Panc1 (cell line): ENCODE measurements at regions not wholly inside any gene's neighbourhood (a gene's known extent, or its start where the extent isn't known, plus 50 kb on each side); places are given as distances from the start of the nearest gene placed in this dataset.

Experiments used
- ATAC-seq: fragments of 200-7000 bp; cut with Tn5 transposase; 2 replicates; pipeline ENCODE4 v1.9.1; 2020; ENCODE audit warnings: mild to moderate bottlenecking, moderate library complexity
- BruUV-seq: library from RNA; stranded (reverse); fragments of 400-500 nt; replicated peaks from 2 replicates; lab custom pipeline; 2021; lab: Mats Ljungman, UMichigan
- CTCF ChIA-PET: fragments of 300-600 bp; sonication (Branson Sonifier 250); formaldehyde crosslinking; loops from one replicate; lab custom pipeline; 2022; ENCODE audit warnings: antibody characterized with exemption; lab: Charles Lee
- POLR2A ChIA-PET: fragments of 300-600 bp; sonication (Branson Sonifier 250); formaldehyde crosslinking; loops from one replicate; lab custom pipeline; 2022; ENCODE audit warnings: antibody characterized with exemption; lab: Charles Lee
- DNase-seq: peaks from one replicate; pipeline ENCODE4 v3.0.0-alpha.2; 2010; ENCODE audit warnings: low read depth, low spot score
- H3K27ac ChIP-seq: 2 replicates; pipeline ENCODE4 v1.5.1; 2011; ENCODE audit warnings: mild to moderate bottlenecking, low read length, inconsistent platforms
- H3K27me3 ChIP-seq: fragments of 200-500 bp; sonication (Bioruptor generic); 2 replicates; pipeline ENCODE4 v1.6.0; 2014; ENCODE audit warnings: low read length, inconsistent platforms; ENCODE audit not compliant: control insufficient read depth, insufficient read depth
- H3K36me3 ChIP-seq: fragments of 200-500 bp; sonication (Bioruptor generic); 2 replicates; pipeline ENCODE4 v1.5.1; 2014; ENCODE audit warnings: inconsistent platforms, mild to moderate bottlenecking, low read length, moderate library complexity; ENCODE audit not compliant: control insufficient read depth, insufficient read depth
- H3K4me1 ChIP-seq: 2 replicates; pipeline ENCODE4 v1.5.1; 2011; ENCODE audit warnings: inconsistent platforms, mild to moderate bottlenecking, low read length, moderate library complexity; ENCODE audit not compliant: control insufficient read depth, insufficient read depth
- H3K4me3 ChIP-seq, 2 experiments: 2 replicates each; pipeline ENCODE4 v1.5.1; 2011 to 2012; ENCODE audit warnings: low read depth in 2 of 2, low read length in 2 of 2, mild to moderate bottlenecking in 2 of 2, inconsistent platforms in 1 of 2, moderate library complexity in 1 of 2
- H3K9me3 ChIP-seq: fragments of 200-500 bp; sonication (Bioruptor generic); 2 replicates; pipeline ENCODE4 v1.5.1; 2014; ENCODE audit warnings: low read depth, mild to moderate bottlenecking, inconsistent platforms, low read length, moderate library complexity; ENCODE audit not compliant: control insufficient read depth, insufficient read depth
- POLR2AphosphoS5 ChIP-seq: IDR thresholded peaks from 2 replicates; pipeline ENCODE4 v1.6.1; 2012; ENCODE audit warnings: mild to moderate bottlenecking, low read depth, low read length, moderate library complexity
- REST ChIP-seq, 2 experiments: IDR thresholded peaks; 2 replicates each; pipeline ENCODE4 v1.6.1; 2011 to 2012; ENCODE audit warnings: low read depth in 2 of 2, control low read depth in 1 of 2, low read length in 1 of 2, mild to moderate bottlenecking in 1 of 2, moderate library complexity in 1 of 2; ENCODE audit not compliant: insufficient read depth in 1 of 2
- SIN3A ChIP-seq: IDR thresholded peaks from 2 replicates; pipeline ENCODE4 v1.6.1; 2012; ENCODE audit warnings: low read depth, mild to moderate bottlenecking, low read length, moderate library complexity, borderline replicate concordance; ENCODE audit not compliant: insufficient read depth
- TCF7L2 ChIP-seq: IDR thresholded peaks from 2 replicates; pipeline ENCODE4 v1.6.1; 2011; ENCODE audit warnings: mild to moderate bottlenecking, low read depth, low read length, inconsistent platforms
- in situ Hi-C: cut with HindIII; loops from 2 replicates; pipeline ENCODE4 v1.10.0; 2016; ENCODE audit warnings: low sequenced_read_pairs, low pct_unique_long_range_greater_than_20kb
- intact Hi-C: fragments of 100-400 bp; cut with micrococcal nuclease; formaldehyde crosslinking; loops from one replicate; pipeline ENCODE4 v1.10.0; 2022; ENCODE audit not compliant: unreplicated experiment
- TF ChIP-seq, protein P1 (sequence below): fragments of 450-650 bp; IDR thresholded peaks from 2 replicates; pipeline ENCODE4 v1.5.1; 2017; ENCODE audit warnings: mild to moderate bottlenecking

- H3K4me1 ChIP-seq: no peaks in the 10 kb centered on the region
- ATAC-seq (no peak), DNase-seq (no peak)
- H3K27me3 ChIP-seq: no peaks in the 10 kb centered on the region
- intact Hi-C loops (no loop called here), in situ Hi-C loops (no loop called here)
- H3K4me3 ChIP-seq: no peak overlapping the region
- H3K27ac ChIP-seq: no peak overlapping the region
- no TSS peak for BruUV-seq
- H3K9me3 ChIP-seq: no peaks in the 10 kb centered on the region
- no peaks in the 10 kb centered on the region for H3K36me3 ChIP-seq
- no peak for TF ChIP-seq POLR2AphosphoS5
- TF ChIP-seq, protein P1, sequence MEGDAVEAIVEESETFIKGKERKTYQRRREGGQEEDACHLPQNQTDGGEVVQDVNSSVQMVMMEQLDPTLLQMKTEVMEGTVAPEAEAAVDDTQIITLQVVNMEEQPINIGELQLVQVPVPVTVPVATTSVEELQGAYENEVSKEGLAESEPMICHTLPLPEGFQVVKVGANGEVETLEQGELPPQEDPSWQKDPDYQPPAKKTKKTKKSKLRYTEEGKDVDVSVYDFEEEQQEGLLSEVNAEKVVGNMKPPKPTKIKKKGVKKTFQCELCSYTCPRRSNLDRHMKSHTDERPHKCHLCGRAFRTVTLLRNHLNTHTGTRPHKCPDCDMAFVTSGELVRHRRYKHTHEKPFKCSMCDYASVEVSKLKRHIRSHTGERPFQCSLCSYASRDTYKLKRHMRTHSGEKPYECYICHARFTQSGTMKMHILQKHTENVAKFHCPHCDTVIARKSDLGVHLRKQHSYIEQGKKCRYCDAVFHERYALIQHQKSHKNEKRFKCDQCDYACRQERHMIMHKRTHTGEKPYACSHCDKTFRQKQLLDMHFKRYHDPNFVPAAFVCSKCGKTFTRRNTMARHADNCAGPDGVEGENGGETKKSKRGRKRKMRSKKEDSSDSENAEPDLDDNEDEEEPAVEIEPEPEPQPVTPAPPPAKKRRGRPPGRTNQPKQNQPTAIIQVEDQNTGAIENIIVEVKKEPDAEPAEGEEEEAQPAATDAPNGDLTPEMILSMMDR: no peak
- no peak for TF ChIP-seq TCF7L2
- TF ChIP-seq SIN3A: no peak
- TF ChIP-seq REST (IDR thresholded peaks at IDR 0.05; ENCODE audit: insufficient read depth in 1 of 2, low read depth in 2 of 2, low read length in 1 of 2): no peak
- POLR2A ChIA-PET: no interaction called here
- CTCF ChIA-PET: no interaction called here
Observed at GRCh38 chr3:110074095-110074494, 736.7 kb upstream of the DPPA4 start.

- in situ Hi-C loops (no loop called here), intact Hi-C loops (no loop called here)
- TF ChIP-seq REST (IDR thresholded peaks at IDR 0.05; ENCODE audit: insufficient read depth in 1 of 2, low read depth in 2 of 2, low read length in 1 of 2) (no peak), POLR2AphosphoS5 (no peak), SIN3A (no peak), TCF7L2 (no peak)
- TF ChIP-seq, protein P1: no peak
- Histone ChIP-seq H3K36me3 (no peaks in the 10 kb centered on the region), H3K4me3 (no peak overlapping the region), H3K9me3 (no peaks in the 10 kb centered on the region), H3K27me3 (no peaks in the 10 kb centered on the region), H3K27ac (no peak overlapping the region), H3K4me1 (no peaks in the 10 kb centered on the region)
- POLR2A ChIA-PET: no interaction called here
- BruUV-seq: no TSS peak
- DNase-seq (no peak), ATAC-seq (no peak)
- CTCF ChIA-PET: no interaction called here
Observed at GRCh38 chr3:110077093-110077492, 739.7 kb upstream of the DPPA4 start.
